HG03432 (cell line): ENCODE measurements at regions not wholly inside any gene's neighbourhood (a gene's known extent, or its start where the extent isn't known, plus 50 kb on each side); places are given as distances from the start of the nearest gene placed in this dataset.
"Not testable (repeated sequence)": the region's sequence is repeated elsewhere in the genome, so short reads cannot be mapped to it uniquely, and the experiment has no call there.

Source experiments
- ATAC-seq: cut with Tn5 transposase; IDR thresholded peaks from one replicate; pipeline ENCODE4 v1.9.1; 2021; ENCODE audit warnings: mild to moderate bottlenecking, moderate library complexity; ENCODE audit not compliant: unreplicated experiment

- no peak for ATAC-seq
Measured at GRCh38 chr4:79266136-79266535, 59.7 kb downstream of the NAA11 start.

- ATAC-seq: no peak
Measured at GRCh38 chr4:79259242-79259641, 66.6 kb downstream of the NAA11 start.

- no peak for ATAC-seq
Measured at GRCh38 chr4:79258614-79259176, 67.2 kb downstream of the NAA11 start.

- ATAC-seq: no peak
Measured at GRCh38 chr4:79257953-79258613, 67.8 kb downstream of the NAA11 start.

- ATAC-seq: no peak
Measured at GRCh38 chr4:79255793-79256192, 70.1 kb downstream of the NAA11 start.

GRCh38 chr4:79253924-79254323, 71.9 kb downstream of the NAA11 start:
- no peak for ATAC-seq

GRCh38 chr4:79253168-79253567, 72.7 kb downstream of the NAA11 start:
- no peak for ATAC-seq

- ATAC-seq: no peak
Measured at GRCh38 chr4:79250887-79251286, 75.0 kb downstream of the NAA11 start.

- no peak for ATAC-seq
Measured at GRCh38 chr4:79249881-79250503, 75.9 kb downstream of the NAA11 start.

GRCh38 chr4:79248610-79249009, 77.3 kb downstream of the NAA11 start:
- ATAC-seq: no peak

- no peak for ATAC-seq
Measured at GRCh38 chr4:79247695-79248394, 78.0 kb downstream of the NAA11 start.

GRCh38 chr4:79245200-79245940, 80.5 kb downstream of the NAA11 start:
- ATAC-seq: not testable (repeated sequence)

GRCh38 chr4:79241846-79242245, 84.0 kb downstream of the NAA11 start:
- ATAC-seq: no peak

GRCh38 chr4:79237851-79238250, 88.0 kb downstream of the NAA11 start:
- no peak for ATAC-seq

GRCh38 chr4:79236785-79237184, 89.1 kb downstream of the NAA11 start:
- no peak for ATAC-seq

GRCh38 chr4:79235095-79235494, 90.8 kb downstream of the NAA11 start:
- no peak for ATAC-seq

GRCh38 chr4:79233820-79234219, 92.0 kb downstream of the NAA11 start:
- no peak for ATAC-seq

GRCh38 chr4:79232540-79232939, 93.3 kb downstream of the NAA11 start:
- no peak for ATAC-seq

- no peak for ATAC-seq
Measured at GRCh38 chr4:79227860-79228259, 98.0 kb downstream of the NAA11 start.

GRCh38 chr4:79225360-79225759, 100.5 kb downstream of the NAA11 start:
- ATAC-seq: no peak

GRCh38 chr4:79224777-79225104, 101.1 kb downstream of the NAA11 start:
- no peak for ATAC-seq
